Endothelial cell (in vitro differentiated cells): ENCODE measurements at regions not wholly inside any gene's neighbourhood (a gene's known extent, or its start where the extent isn't known, plus 50 kb on each side); places are given as distances from the start of the nearest gene placed in this dataset.

ENCODE experiments used
- DNase-seq: peaks from one replicate; pipeline ENCODE4 v3.0.0; 2021; ENCODE audit warnings: low spot score
- H3K27ac Mint-ChIP-seq: one replicate; pipeline ENCODE4 v1.8.0; 2021; ENCODE audit warnings: mixed read lengths, inconsistent platforms; ENCODE audit not compliant: unreplicated experiment
- H3K27me3 Mint-ChIP-seq: one replicate; pipeline ENCODE4 v1.8.0; 2021; ENCODE audit warnings: mild to moderate bottlenecking, moderate library complexity, mixed read lengths, inconsistent platforms; ENCODE audit not compliant: unreplicated experiment
- H3K36me3 Mint-ChIP-seq: one replicate; pipeline ENCODE4 v1.8.0; 2021; ENCODE audit warnings: mild to moderate bottlenecking, low read depth, mixed read lengths, inconsistent platforms; ENCODE audit not compliant: unreplicated experiment
- H3K4me1 Mint-ChIP-seq: one replicate; pipeline ENCODE4 v1.8.0; 2021; ENCODE audit warnings: mild to moderate bottlenecking, mixed read lengths, inconsistent platforms; ENCODE audit not compliant: unreplicated experiment
- H3K4me3 Mint-ChIP-seq: one replicate; pipeline ENCODE4 v1.8.0; 2021; ENCODE audit warnings: mild to moderate bottlenecking, mixed read lengths, inconsistent platforms; ENCODE audit not compliant: unreplicated experiment
- H3K9me3 Mint-ChIP-seq: one replicate; pipeline ENCODE4 v1.8.0; 2021; ENCODE audit warnings: mixed read lengths, inconsistent platforms; ENCODE audit not compliant: unreplicated experiment
- CTCF ChIP-seq: fragments of 200-600 bp; sonication (generic); IDR thresholded peaks from one replicate; pipeline ENCODE4 v1.5.0; 2021; ENCODE audit warnings: antibody characterized with exemption; ENCODE audit not compliant: unreplicated experiment

DNA sequence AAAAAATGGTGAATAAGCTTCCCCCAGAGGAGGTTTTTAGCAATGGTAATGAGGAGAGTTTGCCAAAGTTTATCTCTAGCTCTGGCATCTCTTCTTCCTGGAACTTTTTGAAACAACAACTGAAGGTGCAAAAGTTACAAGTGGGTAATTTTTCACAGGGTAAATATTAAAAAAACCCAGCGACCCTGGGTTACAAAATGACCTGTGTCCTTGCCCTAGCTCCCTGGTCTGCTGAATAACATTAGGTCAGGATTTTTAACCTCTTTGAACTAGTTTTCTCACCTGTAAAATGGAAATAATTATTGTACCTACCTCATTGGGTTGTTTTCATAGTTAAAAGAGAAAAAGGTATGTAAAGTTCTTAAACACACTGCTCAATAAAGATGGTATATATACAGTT, 332.4 kb upstream of the DUSP10 start:
- no peaks in the 10 kb centered on the region for H3K4me1 Mint-ChIP-seq
- H3K4me3 Mint-ChIP-seq = no peak overlapping the region
- H3K27me3 Mint-ChIP-seq = no peaks in the 10 kb centered on the region
- no peak overlapping the region for H3K27ac Mint-ChIP-seq
- no peak for DNase-seq
- TF ChIP-seq CTCF = no peak
- no peaks in the 10 kb centered on the region for H3K9me3 Mint-ChIP-seq
- H3K36me3 Mint-ChIP-seq = no peaks in the 10 kb centered on the region

- H3K4me1 Mint-ChIP-seq = no peaks in the 10 kb centered on the region
- H3K27me3 Mint-ChIP-seq = no peaks in the 10 kb centered on the region
- H3K27ac Mint-ChIP-seq = no peak overlapping the region
- no peaks in the 10 kb centered on the region for H3K36me3 Mint-ChIP-seq
- no peak for DNase-seq
- no peak overlapping the region for H3K4me3 Mint-ChIP-seq
- H3K9me3 Mint-ChIP-seq = no peaks in the 10 kb centered on the region
- TF ChIP-seq CTCF = no peak
These were observed 331.6 kb upstream of the DUSP10 start for GRCh38 chr1:222073307-222073995.

GRCh38 chr1:222071387-222071786, 329.5 kb upstream of the DUSP10 start:
- H3K9me3 Mint-ChIP-seq = no peaks in the 10 kb centered on the region

GRCh38 chr1:222068937-222069336, 327.0 kb upstream of the DUSP10 start:
- Mint-ChIP-seq H3K27me3 (peaks cover 3% of the 10 kb centered on the region), H3K27ac (no peak overlapping the region), H3K4me3 (no peak overlapping the region), H3K9me3 (peaks cover 3% of the 10 kb centered on the region), H3K4me1 (no peaks in the 10 kb centered on the region), H3K36me3 (peaks cover 3% of the 10 kb centered on the region)
- no peak for TF ChIP-seq CTCF
- DNase-seq = no peak

More at GRCh38 chr1:222071387-222071786, 329.5 kb upstream of the DUSP10 start:
- no peak for TF ChIP-seq CTCF
- no peak overlapping the region for H3K27ac Mint-ChIP-seq
- no peak for DNase-seq
- no peak overlapping the region for H3K4me3 Mint-ChIP-seq
- no peaks in the 10 kb centered on the region for H3K4me1 Mint-ChIP-seq
- no peaks in the 10 kb centered on the region for H3K27me3 Mint-ChIP-seq
- no peaks in the 10 kb centered on the region for H3K36me3 Mint-ChIP-seq

GRCh38 chr1:222068101-222068500, 326.2 kb upstream of the DUSP10 start:
- H3K4me3 Mint-ChIP-seq = no peak overlapping the region
- no peak for DNase-seq
- no peak for TF ChIP-seq CTCF
- no peaks in the 10 kb centered on the region for H3K4me1 Mint-ChIP-seq
- no peak overlapping the region for H3K27ac Mint-ChIP-seq
- H3K36me3 Mint-ChIP-seq = peaks cover 3% of the 10 kb centered on the region
- peaks cover 5% of the 10 kb centered on the region for H3K27me3 Mint-ChIP-seq
- peaks cover 6% of the 10 kb centered on the region for H3K9me3 Mint-ChIP-seq
